HepG2 (cell line): ENCODE measurements at regions not wholly inside any gene's neighbourhood (a gene's known extent, or its start where the extent isn't known, plus 50 kb on each side); places are given as distances from the start of the nearest gene placed in this dataset.

Source experiments
- ATAC-seq: fragments of 200-7000 bp; cut with Tn5 transposase; 3 replicates; pipeline ENCODE4 v1.9.1; 2020; ENCODE audit warnings: mild to moderate bottlenecking, moderate library complexity
- BruUV-seq: library from RNA; stranded (reverse); fragments of 400-500 nt; replicated peaks from 2 replicates; lab custom pipeline; 2021; lab: Mats Ljungman, UMichigan
- CTCF ChIA-PET: fragments of 300-600 bp; formaldehyde crosslinking; extraction: SDS; loops from one replicate; lab custom pipeline; 2021; ENCODE audit warnings: low total read pairs, inconsistent platforms, low intra/inter-chr PET ratio; lab: Yijun Ruan, JAX
- POLR2A ChIA-PET: fragments of 350-600 bp; sonication (Branson Sonifier 250); formaldehyde crosslinking; loops from one replicate; lab custom pipeline; 2020; ENCODE audit warnings: antibody characterized with exemption, inconsistent platforms; lab: Yijun Ruan, JAX
- DNase-seq: peaks from one replicate; pipeline ENCODE4 v3.0.0-alpha.2; 2015; ENCODE audit warnings: low spot score
- FAIRE-seq: peaks from 3 replicates; lab custom pipeline; 2011; peaks lifted over from hg19 to GRCh38; lab: Jason Lieb, UNC
- H2AFZ ChIP-seq: one replicate; pipeline ENCODE4 v1.6.1; 2011; ENCODE audit warnings: low read length, inconsistent platforms
- H3K27ac ChIP-seq: fragments of 300-600 bp; 3 replicates; pipeline ENCODE4 v1.8.0; 2011; ENCODE audit warnings: mixed run types, mild to moderate bottlenecking, mixed read lengths, low read length, inconsistent platforms; ENCODE audit not compliant: insufficient read depth; ENCODE audit errors: extremely low read length
- H3K27me3 ChIP-seq, 2 experiments: fragments of 200-600 bp in 1 of 2; 2 replicates in 1 of 2; 3 replicates in 1 of 2; pipeline versions ENCODE4 v1.6.0 to v1.8.0; 2011; ENCODE audit warnings: low read length in 2 of 2, mild to moderate bottlenecking in 2 of 2, moderate library complexity in 2 of 2, inconsistent platforms in 1 of 2; ENCODE audit not compliant: insufficient read depth in 2 of 2, control insufficient read depth in 1 of 2
- H3K36me3 ChIP-seq, 2 experiments: fragments of 200-600 bp in 1 of 2; replicated peaks in 1 of 2; 2 replicates in 1 of 2; 3 replicates in 1 of 2; pipeline versions ENCODE4 v1.5.1 to v1.8.0; 2011; ENCODE audit warnings: low read length in 2 of 2, inconsistent platforms in 1 of 2; ENCODE audit not compliant: insufficient read depth in 2 of 2, control insufficient read depth in 1 of 2
- H3K4me1 ChIP-seq: 2 replicates; pipeline ENCODE4 v1.5.1; 2012; ENCODE audit warnings: low read length, inconsistent platforms; ENCODE audit not compliant: insufficient read depth
- H3K4me2 ChIP-seq: 2 replicates; pipeline ENCODE4 v1.6.0; 2011; ENCODE audit warnings: low read depth, low read length, inconsistent platforms
- H3K4me3 ChIP-seq, 3 experiments: fragments of 200-600 bp in 1 of 3; sonication (generic), shearing (Covaris generic) in 1 of 3; replicated peaks in 1 of 3; 2 replicates each; pipeline ENCODE4 v1.5.1; 2011 to 2016; ENCODE audit warnings: low read length in 3 of 3, inconsistent platforms in 2 of 3, low read depth in 2 of 3, mild to moderate bottlenecking in 2 of 3, control low read depth in 1 of 3, mixed read lengths in 1 of 3; ENCODE audit not compliant: insufficient read depth in 1 of 3
- H3K79me2 ChIP-seq: one replicate; pipeline ENCODE4 v1.6.1; 2011; ENCODE audit warnings: low read length, inconsistent platforms; ENCODE audit not compliant: insufficient read depth
- H3K9ac ChIP-seq: 2 replicates; pipeline ENCODE4 v1.6.0; 2011; ENCODE audit warnings: mild to moderate bottlenecking, low read depth, low read length, inconsistent platforms; ENCODE audit not compliant: insufficient read depth
- H3K9me3 ChIP-seq: 2 replicates; pipeline ENCODE4 v1.5.1; 2012; ENCODE audit warnings: mild to moderate bottlenecking, low read length
- H4K20me1 ChIP-seq: 2 replicates; pipeline ENCODE4 v1.6.0; 2011; ENCODE audit warnings: inconsistent platforms, mild to moderate bottlenecking, low read length, moderate library complexity; ENCODE audit not compliant: insufficient read depth
- ATF1 ChIP-seq: IDR thresholded peaks from 2 replicates; pipeline ENCODE4 v1.6.1; 2016; ENCODE audit warnings: mild to moderate bottlenecking, control low read depth
- ATM ChIP-seq: fragments of 450-650 bp; IDR thresholded peaks from 2 replicates; pipeline ENCODE4 v1.7.1; 2017; ENCODE audit warnings: mild to moderate bottlenecking, borderline replicate concordance
- BHLHE40 ChIP-seq: IDR thresholded peaks from 2 replicates; pipeline ENCODE4 v1.6.1; 2011; ENCODE audit warnings: low read length, improper control_type of control experiment
- FOXO4 ChIP-seq: sonication (generic); formaldehyde crosslinking; conservative IDR thresholded peaks from 2 replicates; pipeline ENCODE4 v1.8.1; 2023; ENCODE audit warnings: missing genetic modification reagents
- GTF3A ChIP-seq: sonication (generic); formaldehyde crosslinking; conservative IDR thresholded peaks from 2 replicates; pipeline ENCODE4 v1.4.0; 2020; ENCODE audit warnings: mild to moderate bottlenecking, missing genetic modification reagents
- HDAC2 ChIP-seq: sonication (generic); formaldehyde crosslinking; IDR thresholded peaks from 2 replicates; pipeline ENCODE4 v1.4.0; 2020; ENCODE audit warnings: missing genetic modification reagents
- KDM6A ChIP-seq: IDR thresholded peaks from 2 replicates; pipeline ENCODE4 v1.6.1; 2016; ENCODE audit warnings: low read depth
- MYC ChIP-seq: sonication (generic); formaldehyde crosslinking; IDR thresholded peaks from 2 replicates; pipeline ENCODE4 v1.9.0; 2021; ENCODE audit warnings: missing genetic modification reagents, borderline replicate concordance
- PAX8 ChIP-seq: sonication (generic); formaldehyde crosslinking; IDR thresholded peaks from 2 replicates; pipeline ENCODE4 v1.8.0; 2022; ENCODE audit warnings: mild to moderate bottlenecking, missing genetic modification reagents, borderline replicate concordance
- SMARCE1 ChIP-seq: fragments of 450-650 bp; IDR thresholded peaks from 2 replicates; pipeline ENCODE4 v1.6.1; 2017; ENCODE audit warnings: borderline replicate concordance
- TBX2 ChIP-seq: sonication (generic); formaldehyde crosslinking; IDR thresholded peaks from 2 replicates; pipeline ENCODE4 v1.5.0; 2020; ENCODE audit warnings: missing genetic modification reagents, mild to moderate bottlenecking, borderline replicate concordance
- TEAD2 ChIP-seq: sonication (generic); formaldehyde crosslinking; IDR thresholded peaks from 2 replicates; pipeline ENCODE4 v1.9.0; 2021; ENCODE audit warnings: missing genetic modification reagents
- ZBTB43 ChIP-seq: sonication (generic); formaldehyde crosslinking; conservative IDR thresholded peaks from 2 replicates; pipeline ENCODE4 v1.4.0; 2020; ENCODE audit warnings: missing genetic modification reagents
- ZHX2 ChIP-seq, 2 experiments: sonication (generic) in 1 of 2; formaldehyde crosslinking in 1 of 2; IDR thresholded peaks; 2 replicates each; pipeline versions ENCODE4 v1.6.1 to v1.9.0; 2014 to 2022; ENCODE audit warnings: antibody characterized with exemption in 1 of 2, borderline replicate concordance in 1 of 2, inconsistent platforms in 1 of 2, low read depth in 1 of 2, missing genetic modification reagents in 1 of 2
- ZNF44 ChIP-seq: sonication (generic); formaldehyde crosslinking; IDR thresholded peaks from 2 replicates; pipeline ENCODE4 v1.5.1; 2020; ENCODE audit warnings: mild to moderate bottlenecking, missing genetic modification reagents
- ZNF562 ChIP-seq: sonication (generic); formaldehyde crosslinking; IDR thresholded peaks from 2 replicates; pipeline ENCODE4 v1.8.0; 2022; ENCODE audit warnings: missing genetic modification reagents, borderline replicate concordance
- ZNF709 ChIP-seq: sonication (generic); formaldehyde crosslinking; IDR thresholded peaks from 2 replicates; pipeline ENCODE4 v1.5.0; 2020; ENCODE audit warnings: mild to moderate bottlenecking, missing genetic modification reagents
- ZNF724P ChIP-seq: sonication (generic); formaldehyde crosslinking; IDR thresholded peaks from 2 replicates; pipeline ENCODE4 v1.8.0; 2022; ENCODE audit warnings: missing genetic modification reagents, borderline replicate concordance
- ZSCAN22 ChIP-seq: sonication (generic); formaldehyde crosslinking; IDR thresholded peaks from 2 replicates; pipeline ENCODE4 v1.4.0; 2020; ENCODE audit warnings: mild to moderate bottlenecking, missing genetic modification reagents
- WGBS: methylation state at CpG from one replicate; pipeline ENCODE4 v1.1.6; 2017; ENCODE audit warnings: low lambda C conversion rate; 5-methylcytosine and 5-hydroxymethylcytosine counted together
- in situ Hi-C: cut with HindIII; loops from 2 replicates; pipeline ENCODE4 v1.10.0; 2017; ENCODE audit warnings: low pct_unique_long_range_greater_than_20kb; ENCODE audit not compliant: extremely low pct_ligation_motif_present
- intact Hi-C: fragments of 100-400 bp; cut with micrococcal nuclease; formaldehyde crosslinking; loops from one replicate; pipeline ENCODE4 v1.10.0; 2022; ENCODE audit not compliant: unreplicated experiment

- WGBS, result 11% methylated on average over 9 of the region's 9 CpGs
- no peak for DNase-seq
- ATAC-seq, result no peak
- no peaks in the 10 kb centered on the region for H3K36me3 ChIP-seq
- ChIA-PET CTCF (no interaction called here), POLR2A (no interaction called here)
- H3K4me2 ChIP-seq, result no peak overlapping the region
- intact Hi-C loops (no loop called here), in situ Hi-C loops (no loop called here)
- H4K20me1 ChIP-seq, result no peaks in the 10 kb centered on the region
- H3K9me3 ChIP-seq, result no peaks in the 10 kb centered on the region
- no peaks in the 10 kb centered on the region for H3K4me1 ChIP-seq
- BruUV-seq, result no TSS peak
- peaks cover 1 to 30% of the 10 kb centered on the region in 2 experiments; a peak in 4 of 5 replicates for H3K27me3 ChIP-seq
- no peaks in the 10 kb centered on the region for H3K79me2 ChIP-seq
- no peak overlapping the region for H2AFZ ChIP-seq
- no peak overlapping the region for H3K27ac ChIP-seq
- H3K9ac ChIP-seq, result no peak overlapping the region
- no peak overlapping the region for H3K4me3 ChIP-seq
- FAIRE-seq, result no peak
- TF ChIP-seq BHLHE40, result no peak
- no peak for TF ChIP-seq KDM6A (CRISPR knock-in tag)
- TF ChIP-seq ATM, result no peak
- TF ChIP-seq ZHX2 (IDR thresholded peaks at IDR 0.05; ENCODE audit: low read depth), result no peak
- TF ChIP-seq ZHX2 (CRISPR knock-in tag; IDR thresholded peaks at IDR 0.05; ENCODE audit: borderline replicate concordance), result no peak
- no peak for TF ChIP-seq ZNF724P (CRISPR knock-in tag)
- no peak for TF ChIP-seq TBX2 (CRISPR knock-in tag)
- no peak for TF ChIP-seq TEAD2 (CRISPR knock-in tag)
- TF ChIP-seq ZNF44 (CRISPR knock-in tag), result no peak
- no peak for TF ChIP-seq ATF1
- no peak for TF ChIP-seq ZBTB43 (CRISPR knock-in tag)
- TF ChIP-seq PAX8 (CRISPR knock-in tag), result no peak
- TF ChIP-seq SMARCE1, result no peak
- TF ChIP-seq HDAC2 (CRISPR knock-in tag), result no peak
- no peak for TF ChIP-seq FOXO4 (CRISPR knock-in tag)
- no peak for TF ChIP-seq ZNF709
- TF ChIP-seq ZNF562 (CRISPR knock-in tag), result no peak
- TF ChIP-seq MYC (CRISPR knock-in tag), result no peak
- no peak for TF ChIP-seq GTF3A (CRISPR knock-in tag)
- TF ChIP-seq ZSCAN22 (CRISPR knock-in tag), result no peak
Observed at GRCh38 chr11:119496469-119496868, 73.5 kb upstream of the THY1 start.
